HG03439 (cell line): ENCODE measurements at regions not wholly inside any gene's neighbourhood (a gene's known extent, or its start where the extent isn't known, plus 50 kb on each side); places are given as distances from the start of the nearest gene placed in this dataset.
"Not testable (repeated sequence)": the region's sequence is repeated elsewhere in the genome, so short reads cannot be mapped to it uniquely, and the experiment has no call there.

ENCODE experiments used
- ATAC-seq: cut with Tn5 transposase; IDR thresholded peaks from one replicate; pipeline ENCODE4 v1.9.1; 2021; ENCODE audit warnings: mild to moderate bottlenecking, moderate library complexity; ENCODE audit not compliant: unreplicated experiment

- no peak for ATAC-seq
Measured at GRCh38 chrY:9619541-9619940, 91.9 kb downstream of the TSPY10 start.

- no peak for ATAC-seq
Measured at GRCh38 chrY:9623196-9623595, 95.5 kb downstream of the TSPY10 start.

DNA sequence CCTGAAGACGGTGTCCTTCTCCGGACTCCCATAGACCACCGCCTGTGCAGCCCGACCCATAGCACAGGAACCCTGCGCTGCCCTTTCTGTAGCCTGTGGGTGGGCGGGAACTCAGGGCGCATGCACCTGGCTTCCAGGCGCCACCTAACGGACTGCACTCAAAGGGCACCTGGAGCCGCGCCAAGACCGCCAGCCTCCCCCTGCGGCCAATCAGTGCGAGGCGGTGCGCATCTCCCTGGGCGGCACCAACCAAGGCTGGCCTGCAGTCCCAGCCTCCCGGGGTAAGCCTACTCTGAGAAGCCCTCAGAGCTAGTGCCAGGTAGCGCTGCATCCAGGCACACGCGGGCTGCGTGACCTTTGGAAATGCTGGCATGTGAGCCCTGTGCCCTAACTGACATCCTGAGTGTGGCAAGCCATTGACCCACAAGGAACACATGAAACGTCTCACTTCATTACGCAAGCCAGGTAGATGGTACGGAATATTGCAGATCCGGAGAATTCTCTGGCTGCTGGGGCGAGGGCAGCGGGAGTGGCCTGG lies 113.0 kb downstream of the TSPY10 start:
- ATAC-seq, result not testable (repeated sequence)

- not testable (repeated sequence) for ATAC-seq
Measured at GRCh38 chrY:9666204-9666603, 138.5 kb downstream of the TSPY10 start.

DNA sequence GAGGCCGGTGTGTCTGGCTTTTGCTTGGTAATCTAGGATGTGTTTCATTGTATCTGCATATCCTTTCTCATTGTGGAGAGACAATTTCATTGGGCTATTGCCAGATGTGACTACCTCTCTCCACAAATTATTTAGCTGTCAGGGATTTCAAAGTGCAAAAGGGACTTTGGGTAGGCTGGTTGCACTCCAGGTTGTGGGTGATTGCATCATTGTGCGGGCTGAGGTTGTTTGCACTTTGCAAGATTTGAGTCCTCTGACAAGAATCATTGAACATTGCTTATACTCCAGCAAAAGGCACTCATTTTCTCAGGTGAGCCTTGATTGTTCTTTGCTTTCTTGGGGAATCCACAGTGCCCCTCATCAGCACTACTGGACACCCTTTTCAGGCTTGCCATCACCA lies 164.8 kb downstream of the TSPY10 start:
- not testable (repeated sequence) for ATAC-seq

DNA sequence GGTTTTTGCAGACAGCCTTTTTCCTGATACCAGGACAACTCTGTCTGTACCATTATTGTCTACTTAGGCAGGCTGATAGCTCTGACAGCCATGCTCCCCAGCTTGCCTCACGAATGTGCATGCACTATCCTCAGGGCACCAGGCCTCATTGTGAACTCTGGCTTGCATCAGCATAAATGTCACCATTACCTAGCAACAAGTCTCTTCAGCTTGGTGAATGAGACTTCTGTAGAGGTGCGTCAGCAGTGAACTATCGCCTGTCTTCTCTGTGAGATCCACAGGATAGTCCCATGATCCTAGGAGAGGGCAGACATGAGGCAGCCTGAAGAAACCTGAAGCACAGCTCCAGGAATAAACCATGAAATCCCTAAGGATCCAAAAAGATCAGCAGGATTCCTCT lies 189.3 kb downstream of the TSPY10 start:
- ATAC-seq, result not testable (repeated sequence)

DNA sequence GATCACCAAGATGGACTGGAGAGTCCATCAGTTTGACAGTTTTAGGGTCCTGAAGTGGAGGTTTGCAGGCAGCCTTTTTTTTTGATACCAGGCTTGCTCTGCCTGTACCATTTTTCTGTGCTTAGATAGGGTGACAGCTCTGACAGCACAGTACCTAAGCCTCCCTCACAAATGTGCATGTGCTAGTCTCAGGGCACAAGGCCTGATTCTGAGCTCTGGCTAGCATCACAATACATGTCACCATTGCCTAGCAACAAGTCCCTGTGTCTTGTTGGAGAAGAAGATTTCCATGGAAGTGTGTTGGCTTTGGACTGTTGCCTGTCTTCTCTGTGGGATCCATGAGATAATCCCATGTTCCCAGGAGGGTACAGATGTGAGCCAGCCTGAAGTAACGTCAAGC lies 191.1 kb downstream of the TSPY10 start:
- ATAC-seq, result not testable (repeated sequence)

GRCh38 chrY:9719616-9720015 lies 191.9 kb downstream of the TSPY10 start:
- ATAC-seq, result not testable (repeated sequence)

- not testable (repeated sequence) for ATAC-seq
Measured at GRCh38 chrY:9737626-9738025, 209.9 kb downstream of the TSPY10 start.

GRCh38 chrY:9755975-9756374 lies 228.3 kb downstream of the TSPY10 start:
- ATAC-seq, result not testable (repeated sequence)

GRCh38 chrY:9757488-9757887 lies 229.8 kb downstream of the TSPY10 start:
- peak; percentile 66 for ATAC-seq

GRCh38 chrY:9762443-9762842 lies 234.8 kb downstream of the TSPY10 start:
- not testable (repeated sequence) for ATAC-seq

DNA sequence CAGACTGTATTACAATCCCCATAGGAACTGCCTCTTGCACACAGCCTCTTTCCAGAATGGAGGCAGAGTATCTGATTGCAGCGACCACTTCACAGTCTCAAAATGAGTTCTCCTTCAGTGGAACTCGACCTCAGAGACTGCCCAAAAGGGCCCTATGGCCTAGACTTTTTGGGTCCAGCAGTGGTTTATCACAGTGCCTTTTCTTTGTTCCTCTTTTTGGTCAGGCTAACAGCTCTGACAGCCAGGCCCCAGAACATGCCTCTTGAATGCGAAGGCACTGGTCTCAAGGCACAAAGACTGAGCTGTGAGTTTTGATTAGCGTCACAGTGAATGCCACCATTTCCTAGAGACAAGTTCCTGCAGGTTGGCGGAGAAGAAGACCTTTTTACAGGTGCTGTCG lies 241.6 kb downstream of the TSPY10 start:
- peak; percentile 77 for ATAC-seq

GRCh38 chrY:9771086-9771485 lies 243.4 kb downstream of the TSPY10 start:
- ATAC-seq, result not testable (repeated sequence)

- ATAC-seq, result not testable (repeated sequence)
Measured at GRCh38 chrY:9772120-9772519, 244.4 kb downstream of the TSPY10 start.

DNA sequence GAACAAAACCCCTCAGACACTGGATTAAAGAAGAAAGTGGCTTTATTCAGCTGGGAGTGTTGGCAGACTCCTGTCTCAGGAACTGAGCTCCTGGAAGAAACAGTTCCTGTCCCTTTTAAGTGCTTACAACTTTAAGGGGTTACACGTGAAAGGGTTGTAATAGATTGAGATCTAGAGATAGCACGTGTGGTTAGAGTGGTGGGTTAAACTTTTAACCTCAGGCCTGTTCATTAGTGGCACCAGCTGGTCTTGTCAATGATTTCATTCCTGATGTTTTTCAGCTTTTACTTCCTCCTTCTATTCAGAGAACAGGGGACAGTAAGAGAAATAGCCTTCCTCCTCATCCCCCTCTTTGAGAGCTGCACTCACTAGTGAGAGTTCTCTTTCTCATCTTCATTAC lies 247.1 kb downstream of the TSPY10 start:
- ATAC-seq, result not testable (repeated sequence)

DNA sequence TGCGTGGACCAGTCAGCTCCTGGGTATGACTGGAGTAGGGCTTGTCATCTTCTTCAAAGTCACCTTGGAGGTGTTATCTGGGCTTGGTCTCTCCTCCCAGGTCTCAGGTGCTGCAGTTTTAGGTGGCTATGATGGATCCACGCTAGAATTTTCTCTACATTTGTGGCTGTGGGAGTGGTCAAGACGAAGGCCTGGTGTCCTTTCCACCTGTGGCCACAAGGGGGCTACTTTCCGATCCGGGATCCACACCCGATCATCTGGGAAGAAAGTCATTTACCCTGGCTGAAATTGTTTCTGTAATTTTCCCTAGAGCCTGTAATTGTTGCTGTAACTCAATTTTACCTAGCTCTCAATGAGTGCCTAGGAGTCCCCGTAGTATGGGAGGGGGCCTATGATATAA lies 248.0 kb downstream of the TSPY10 start:
- ATAC-seq, result not testable (repeated sequence)

GRCh38 chrY:9781548-9781947 lies 253.9 kb downstream of the TSPY10 start:
- ATAC-seq, result not testable (repeated sequence)

DNA sequence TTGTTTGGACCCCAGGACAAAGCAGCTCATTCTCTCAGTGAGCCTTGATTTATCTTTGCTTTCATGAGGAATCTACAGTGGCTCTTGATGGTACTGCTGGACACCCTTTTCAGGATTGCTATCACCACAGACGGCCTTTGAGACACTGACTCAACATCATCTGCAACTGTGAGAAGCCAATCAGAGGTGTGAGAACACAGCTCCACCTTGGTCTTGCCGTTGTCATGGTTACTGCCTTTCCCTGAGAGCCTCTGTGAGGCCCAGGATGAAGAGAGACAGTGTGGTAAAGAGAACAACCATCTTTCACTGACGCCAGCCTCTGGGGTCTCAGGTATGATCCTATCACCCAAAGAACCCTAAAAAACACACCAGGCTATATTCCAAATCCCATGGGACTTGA lies 270.2 kb downstream of the TSPY10 start:
- not testable (repeated sequence) for ATAC-seq

DNA sequence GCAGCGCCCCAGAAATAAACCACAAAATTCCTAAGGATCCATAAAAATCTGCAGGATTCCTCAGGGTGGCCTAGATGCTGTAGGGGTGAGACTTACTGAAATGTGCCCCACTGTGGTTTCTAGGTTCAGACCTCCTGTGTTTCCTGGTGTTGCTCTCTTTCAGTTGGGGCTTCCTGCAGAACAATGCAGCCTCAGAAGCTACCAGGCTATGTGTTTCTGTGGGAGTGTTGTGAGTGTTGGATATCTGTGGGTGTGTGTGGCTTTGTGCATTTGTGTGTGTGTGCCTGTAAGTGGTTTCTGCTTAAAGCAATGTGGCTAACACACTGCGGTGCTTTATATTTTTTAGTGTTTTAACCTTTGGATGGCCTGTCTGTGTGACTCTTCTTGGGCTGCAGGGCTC lies 277.6 kb downstream of the TSPY10 start:
- no peak for ATAC-seq
